NCI-H82 treated with DMSO at 0.1 percent for 48 hours (cell line): ENCODE measurements at regions not wholly inside any gene's neighbourhood (a gene's known extent, or its start where the extent isn't known, plus 50 kb on each side); places are given as distances from the start of the nearest gene placed in this dataset.

Experiments
- DNase-seq: peaks from one replicate; lab custom pipeline; 2025; ENCODE audit not compliant: unreplicated experiment; lab: John Stamatoyannopoulos, UW

DNA sequence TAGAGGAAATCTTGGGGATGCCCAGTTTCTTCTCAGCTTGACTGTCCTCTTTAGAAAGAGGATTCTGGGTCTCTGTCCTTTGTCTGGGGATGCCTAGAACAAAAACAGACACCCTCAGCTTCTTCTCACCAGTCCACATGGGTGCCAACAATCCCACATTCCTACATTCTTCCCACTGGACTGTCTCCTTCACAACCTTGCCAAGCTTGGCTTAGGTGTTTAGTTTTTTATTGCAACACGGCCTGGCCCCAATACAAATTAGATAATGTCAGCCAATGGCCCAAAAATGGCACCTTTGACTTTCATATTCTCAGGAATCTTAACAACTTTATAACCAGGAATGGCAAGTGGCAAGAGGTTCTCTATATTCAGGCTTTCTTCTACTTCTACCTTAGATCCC, 273.0 kb downstream of the RNF152 start:
- DNase-seq = no peak

DNA sequence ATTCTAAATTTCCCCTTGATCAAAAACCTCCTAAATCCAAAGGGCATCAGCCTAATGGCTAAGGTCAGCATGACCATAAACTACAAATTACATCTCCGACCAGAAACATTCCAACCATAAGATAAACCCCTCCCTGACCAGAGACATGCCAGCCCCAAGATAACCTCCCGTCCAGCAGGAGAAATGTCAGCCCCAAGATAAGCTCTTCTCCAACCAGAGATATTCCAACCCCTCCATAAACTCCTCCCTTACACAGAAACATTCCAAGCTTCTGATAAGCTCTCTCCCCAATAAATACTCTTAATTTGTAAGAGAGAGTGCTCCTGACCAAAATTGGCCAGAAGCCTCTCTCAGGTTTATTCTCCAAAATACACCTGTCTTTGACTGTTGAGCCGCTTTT, 274.0 kb downstream of the RNF152 start:
- DNase-seq = no peak

DNA sequence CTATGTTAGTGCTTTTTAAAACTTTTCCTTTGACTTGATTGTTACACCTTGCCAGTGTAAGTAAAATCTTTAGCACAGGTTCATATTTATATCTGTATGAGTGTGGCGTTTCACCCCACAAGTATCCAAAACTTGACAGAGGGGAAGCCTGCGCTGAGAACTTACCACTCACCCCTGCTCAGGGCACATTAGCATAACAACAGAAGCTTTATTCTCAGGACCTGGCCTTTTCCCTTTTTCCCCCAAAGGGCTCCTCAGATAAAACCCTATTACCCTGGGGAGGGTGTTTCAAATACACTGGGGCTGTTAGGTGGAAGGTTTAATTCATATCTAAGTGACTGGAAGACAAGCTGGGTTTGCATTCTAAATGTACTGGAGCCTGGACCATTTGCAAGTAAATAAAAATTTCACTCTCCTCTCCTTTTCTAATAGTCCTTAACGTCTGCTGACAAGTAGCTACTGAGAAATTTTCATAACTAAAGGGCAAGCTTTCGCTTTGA, 276.6 kb downstream of the RNF152 start:
- no peak for DNase-seq

DNA sequence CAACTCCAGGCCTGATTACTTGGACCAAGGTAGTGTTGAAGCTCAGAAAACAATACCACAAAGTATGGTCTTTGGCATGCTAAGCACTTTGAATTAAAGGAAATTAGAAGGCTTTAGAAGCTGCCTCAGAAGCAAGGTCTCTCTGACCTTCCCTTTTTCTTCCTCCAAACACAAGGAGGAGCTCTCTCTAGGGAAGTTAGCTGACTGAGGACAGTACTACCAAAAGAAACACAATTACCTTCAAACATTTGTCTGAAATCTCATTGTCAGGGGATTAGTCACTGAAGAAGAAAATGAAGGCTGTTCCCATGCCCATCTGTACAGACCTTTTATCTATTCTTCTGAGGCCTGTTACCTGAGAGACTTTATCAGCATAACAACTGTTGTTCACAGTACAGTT, 279.3 kb downstream of the CDH20 start:
- DNase-seq = peak; percentile 74

DNA sequence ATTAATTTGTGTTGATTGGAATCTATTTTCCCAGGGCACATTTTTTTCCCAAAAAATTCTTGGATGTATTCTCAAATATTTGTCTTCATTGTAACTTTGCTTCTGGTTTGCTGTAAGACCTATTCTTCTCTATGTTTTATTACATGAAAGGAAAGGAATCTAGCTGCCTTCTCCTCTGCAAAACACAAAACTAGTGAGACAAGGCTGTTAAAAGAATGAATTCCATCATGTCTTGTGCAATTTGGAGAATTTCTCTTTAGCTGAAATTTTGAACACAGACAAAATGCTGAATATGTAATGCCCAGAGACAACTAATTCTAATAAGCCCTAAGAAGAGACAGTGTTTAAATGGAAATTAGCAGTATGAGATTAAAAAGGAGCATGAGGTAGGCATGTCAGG, 275.9 kb downstream of the CDH20 start:
- no peak for DNase-seq

DNA sequence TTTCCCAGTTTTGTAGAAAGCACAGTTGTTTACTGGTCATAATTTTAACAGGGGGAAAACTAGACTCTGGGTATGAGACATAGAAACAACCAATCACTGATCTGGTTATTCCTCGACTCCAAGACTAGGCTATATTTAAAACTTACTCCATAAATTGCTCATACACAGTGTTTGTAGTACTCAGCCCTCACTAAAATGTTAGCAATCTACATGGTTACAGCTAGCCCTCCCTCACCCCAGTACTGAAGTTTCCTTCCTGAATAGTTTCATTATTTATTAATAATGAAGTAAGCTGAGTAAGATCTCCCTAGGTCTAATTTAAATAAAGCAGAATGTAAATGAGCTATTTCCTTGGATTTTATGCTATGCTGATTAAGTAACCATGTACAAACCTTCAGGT, 275.1 kb downstream of the CDH20 start:
- DNase-seq = no peak

DNA sequence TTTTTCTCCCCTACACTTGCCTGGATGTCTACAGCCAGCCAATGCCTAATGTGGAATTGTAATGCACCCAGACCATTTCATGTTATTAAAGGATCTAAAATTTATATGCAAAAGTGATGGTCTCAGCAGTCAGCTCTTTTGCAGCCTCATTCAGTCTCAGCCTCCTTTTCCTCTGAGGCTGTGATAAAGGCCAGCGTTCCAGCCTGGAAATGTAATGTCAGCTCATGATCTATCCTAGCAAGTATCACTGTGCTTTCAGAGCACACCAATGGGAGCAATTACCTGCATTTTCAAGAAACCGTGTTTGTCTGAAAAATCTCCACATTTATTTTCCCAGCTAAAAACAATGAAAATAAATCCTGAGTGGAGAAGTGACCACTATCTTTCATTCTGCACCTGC, 274.6 kb downstream of the CDH20 start:
- no peak for DNase-seq

DNA sequence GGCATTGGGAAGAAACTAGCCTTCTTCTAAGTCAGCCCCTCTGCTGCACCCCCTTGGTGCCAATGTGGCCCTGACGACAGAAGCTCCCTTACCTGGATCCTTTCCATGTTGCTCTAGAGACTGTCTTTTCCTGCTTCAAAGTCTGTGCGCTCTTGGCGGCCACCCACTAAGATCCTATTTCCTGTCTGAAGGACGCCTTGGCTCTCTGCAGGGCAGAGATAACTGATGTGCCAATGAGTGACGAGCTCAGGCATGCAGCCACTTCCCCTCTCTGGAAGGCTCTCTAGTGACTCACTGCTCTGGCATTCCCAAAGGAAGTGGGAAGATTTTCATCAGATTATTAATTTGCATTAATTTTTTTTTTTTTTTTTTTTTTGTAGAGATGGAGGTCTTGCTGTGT, 273.5 kb downstream of the CDH20 start:
- no peak for DNase-seq

DNA sequence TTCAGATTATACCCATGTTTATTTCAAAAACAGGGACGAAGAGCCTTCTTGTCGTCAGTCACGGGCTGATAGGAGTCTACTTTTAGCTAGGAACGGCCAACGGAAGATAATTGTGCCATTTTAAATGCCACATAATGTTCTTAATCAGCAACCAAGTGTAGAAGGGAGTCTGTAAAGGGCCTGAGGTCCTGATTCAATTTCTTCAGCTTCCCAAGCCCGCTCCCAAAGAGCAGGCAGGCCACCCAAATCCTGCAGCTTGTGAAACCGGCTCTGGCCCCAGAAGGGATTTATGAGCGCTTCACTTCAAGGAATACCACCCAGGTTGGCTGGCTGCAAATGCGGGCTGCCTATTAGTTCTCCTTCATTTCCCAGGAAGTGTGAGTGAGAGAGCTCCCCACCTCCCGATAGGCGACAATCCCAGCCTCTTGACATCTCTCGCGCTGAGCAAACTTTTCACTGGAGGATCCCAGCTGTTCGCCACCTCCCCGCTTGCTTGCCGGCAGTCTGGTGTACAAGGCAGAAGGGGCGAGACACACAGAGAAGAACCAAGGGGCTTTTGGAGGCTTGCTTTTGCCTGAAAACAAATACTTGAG, 272.9 kb downstream of the CDH20 start:
- no peak for DNase-seq

DNA sequence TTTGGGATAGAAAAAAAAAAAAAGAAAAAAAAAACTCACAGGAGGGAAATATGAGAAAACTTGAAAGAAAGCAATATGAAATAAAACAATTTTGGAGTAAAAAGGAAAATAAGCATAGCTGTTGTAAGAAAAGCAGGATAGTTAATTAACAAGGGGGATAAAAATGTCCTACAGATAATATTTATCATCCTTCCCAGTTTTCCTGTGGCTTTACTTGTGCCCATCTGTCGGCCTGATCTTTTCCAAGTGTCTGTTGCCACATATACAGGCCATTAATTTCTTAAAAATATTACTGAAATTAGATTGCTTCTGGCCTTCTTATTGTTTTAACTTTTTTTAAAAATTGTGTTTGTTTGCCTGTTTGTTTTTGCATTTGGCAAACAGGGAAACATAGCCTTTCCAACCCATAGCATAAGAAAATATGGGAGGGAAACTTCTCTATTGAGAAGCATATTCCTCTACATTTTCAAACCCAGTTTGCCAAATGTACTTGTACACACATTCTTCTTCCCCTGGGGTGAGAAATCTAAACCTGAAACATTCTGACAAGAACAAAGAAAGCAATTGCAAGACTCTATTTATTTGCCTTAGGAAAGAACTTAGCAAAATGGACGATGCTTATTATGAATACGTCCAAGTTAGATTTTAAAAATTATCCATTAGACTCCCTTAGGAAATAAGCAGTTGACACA, 272.3 kb downstream of the CDH20 start:
- no peak for DNase-seq
